SHP77 (cell line): ENCODE measurements at regions not wholly inside any gene's neighbourhood (a gene's known extent, or its start where the extent isn't known, plus 50 kb on each side); places are given as distances from the start of the nearest gene placed in this dataset.
A peak's percentile ranks its signal among the peaks of the same experiment; 100 is the strongest.
"Not testable (repeated sequence)": the region's sequence is repeated elsewhere in the genome, so short reads cannot be mapped to it uniquely, and the experiment has no call there.

ENCODE experiments used
- DNase-seq, 2 experiments: peaks; one replicate each; lab custom pipeline; 2025; lab: John Stamatoyannopoulos, UW

DNA sequence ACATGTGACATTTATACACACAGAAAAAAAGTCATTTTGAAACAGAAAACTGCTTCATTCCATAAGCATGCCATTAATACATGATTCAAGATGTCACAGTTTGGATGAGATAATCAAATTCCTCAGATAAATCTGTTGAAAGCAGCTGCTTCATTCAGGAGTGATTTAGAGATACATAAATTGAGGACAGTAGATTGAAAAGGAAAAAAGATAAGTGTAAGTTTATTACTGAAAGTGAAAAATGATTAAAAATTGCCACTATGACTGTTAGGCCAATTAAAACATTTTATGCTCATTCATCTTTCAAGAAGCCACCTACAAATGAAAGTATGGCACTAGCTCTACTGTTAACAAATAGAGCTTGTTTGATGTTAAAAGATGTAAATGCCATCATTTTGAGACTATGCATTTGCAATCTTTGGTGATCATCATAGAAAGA, 136.9 kb upstream of the CDK6 start:
- no peak for DNase-seq

DNA sequence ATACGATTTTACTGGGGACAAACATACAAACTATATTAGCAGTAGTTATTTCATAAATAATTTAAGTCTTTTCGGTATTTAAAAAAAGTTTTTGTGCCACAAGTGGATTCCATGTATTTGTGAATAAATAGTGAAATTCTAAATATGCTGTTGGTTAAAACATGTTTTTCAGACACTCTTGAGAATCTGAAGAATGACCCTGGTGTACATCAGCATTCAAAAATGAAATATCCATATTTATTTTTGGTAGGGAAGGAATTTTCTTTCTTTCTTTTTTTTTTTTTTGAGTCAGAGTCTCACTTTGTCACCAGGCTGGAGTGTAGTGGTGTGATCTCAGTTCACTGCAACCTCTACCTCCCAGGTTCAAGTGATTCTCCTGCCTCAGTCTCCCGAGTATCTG, 136.1 kb upstream of the CDK6 start:
- DNase-seq: no peak

GRCh38 chr7:92969061-92969460, 132.7 kb upstream of the CDK6 start:
- no peak for DNase-seq

DNA sequence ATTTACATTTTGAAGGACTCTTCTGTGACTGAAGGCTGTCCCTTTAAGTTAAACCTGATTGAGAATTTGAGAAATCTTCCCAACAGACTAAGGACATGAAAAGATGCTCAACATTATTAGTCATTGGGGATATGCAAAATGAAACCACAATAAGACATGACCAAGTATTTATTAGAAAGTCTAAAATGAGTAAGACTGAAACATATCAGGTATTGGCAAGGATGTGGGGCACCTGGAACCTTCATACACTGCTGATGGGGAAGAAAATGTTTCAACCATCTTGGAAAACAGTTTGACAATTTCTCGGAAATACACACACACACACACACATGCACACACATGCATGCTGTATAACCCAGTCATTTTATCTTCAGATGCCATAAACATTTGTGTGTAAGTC, 132.1 kb upstream of the CDK6 start:
- DNase-seq: no peak

DNA sequence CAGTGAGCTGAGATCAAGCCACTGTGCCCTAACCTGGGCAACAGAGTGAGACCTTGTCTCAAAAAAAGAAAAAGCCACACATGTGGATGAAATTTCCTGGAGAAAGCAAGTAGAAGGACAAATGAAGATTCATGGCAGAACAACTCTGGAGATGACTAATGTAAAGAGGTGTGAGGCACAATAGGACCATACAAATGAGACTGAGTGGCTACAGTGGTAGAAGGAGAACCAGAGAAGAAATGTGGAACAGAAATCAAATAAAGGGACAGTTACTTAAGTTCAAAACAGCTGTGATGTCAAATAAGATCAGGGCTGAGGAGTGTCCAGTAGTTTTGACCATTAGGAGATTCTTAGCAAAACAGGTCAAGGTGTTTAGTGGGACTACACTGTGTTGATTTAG, 130.9 kb upstream of the CDK6 start:
- no peak for DNase-seq

GRCh38 chr7:92964141-92964540, 127.8 kb upstream of the CDK6 start:
- DNase-seq: no peak

GRCh38 chr7:92963566-92963965, 127.2 kb upstream of the CDK6 start:
- DNase-seq: peak; percentile 4 to 25

DNA sequence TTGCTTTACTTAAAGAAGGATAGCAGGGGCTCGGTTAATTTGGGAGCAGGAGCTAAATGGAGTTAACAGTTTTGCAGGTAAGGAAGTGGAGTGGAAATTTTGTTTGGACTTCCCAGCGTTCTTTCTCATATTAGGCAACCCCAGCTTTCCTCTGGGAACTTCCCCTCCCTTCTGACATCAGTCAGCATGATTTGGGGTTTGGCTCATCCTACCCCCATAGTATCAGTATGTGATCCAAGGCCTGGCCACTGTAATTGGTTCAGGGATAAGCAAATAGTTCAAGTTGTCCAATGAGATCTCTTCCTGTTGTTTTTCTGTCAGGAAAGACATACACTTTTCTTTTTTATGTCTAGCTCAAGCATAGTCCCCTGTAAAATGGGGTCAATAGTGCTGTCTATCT, 125.6 kb upstream of the CDK6 start:
- no peak for DNase-seq

GRCh38 chr7:92956575-92956974, 120.2 kb upstream of the CDK6 start:
- DNase-seq: no peak

DNA sequence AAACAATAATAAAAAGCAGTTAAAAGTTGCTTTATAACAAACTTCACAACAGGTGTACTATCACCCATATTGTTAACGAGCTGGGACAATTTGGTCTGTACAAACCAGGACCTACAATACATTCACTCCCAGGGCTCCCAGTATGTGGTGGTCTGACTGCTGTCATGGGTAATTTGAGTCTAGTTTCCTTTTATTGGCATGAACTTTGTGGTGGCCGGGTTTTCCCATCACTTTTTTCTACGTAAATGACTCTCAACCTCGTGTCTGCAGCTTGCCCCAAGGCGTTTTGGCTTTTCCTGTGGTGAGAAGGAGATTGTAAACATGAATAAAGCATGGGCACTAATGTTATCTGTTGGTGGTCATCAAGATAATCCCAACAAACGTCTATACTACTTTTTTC, 118.7 kb upstream of the CDK6 start:
- no peak for DNase-seq

DNA sequence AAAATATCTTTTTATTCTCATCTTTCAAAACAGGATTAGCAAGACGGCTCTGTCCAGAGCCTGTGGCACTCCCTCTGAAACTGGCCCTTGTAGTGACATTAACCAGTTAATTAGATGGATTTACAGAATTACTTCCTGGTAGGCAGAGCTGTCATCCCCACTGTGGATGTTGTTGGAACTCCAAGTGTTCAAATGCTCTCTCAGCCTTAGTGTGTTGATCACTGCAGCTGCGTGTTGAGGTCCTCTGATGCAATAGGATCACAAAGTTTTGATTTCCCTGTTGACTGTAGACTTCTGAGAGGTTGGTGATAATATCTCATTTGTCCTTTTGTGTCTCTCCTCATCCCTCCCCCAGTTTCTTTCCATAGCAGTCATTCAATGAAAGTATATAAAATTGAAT, 117.3 kb upstream of the CDK6 start:
- no peak for DNase-seq

DNA sequence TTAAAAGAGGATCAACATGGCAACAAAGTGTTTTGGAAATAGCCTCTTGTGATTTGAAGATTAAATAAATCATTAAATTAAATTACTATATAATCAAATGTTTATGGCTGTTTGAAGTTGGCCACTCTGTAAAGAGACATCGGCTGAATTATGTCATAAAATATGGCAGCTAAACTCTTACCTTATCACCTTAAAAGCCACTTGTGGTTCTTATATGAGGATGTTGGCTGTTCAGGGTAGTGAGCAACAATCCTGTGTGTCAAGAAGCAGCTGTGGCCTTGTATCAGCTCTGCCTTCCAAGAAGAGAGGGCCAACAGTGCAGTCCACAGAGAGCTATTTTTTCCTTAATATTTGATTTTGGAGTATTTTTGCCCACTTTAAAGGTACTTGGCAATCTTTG, 113.4 kb upstream of the CDK6 start:
- DNase-seq: no peak

- no peak for DNase-seq
These were observed 109.5 kb upstream of the CDK6 start for GRCh38 chr7:92945840-92946239.

DNA sequence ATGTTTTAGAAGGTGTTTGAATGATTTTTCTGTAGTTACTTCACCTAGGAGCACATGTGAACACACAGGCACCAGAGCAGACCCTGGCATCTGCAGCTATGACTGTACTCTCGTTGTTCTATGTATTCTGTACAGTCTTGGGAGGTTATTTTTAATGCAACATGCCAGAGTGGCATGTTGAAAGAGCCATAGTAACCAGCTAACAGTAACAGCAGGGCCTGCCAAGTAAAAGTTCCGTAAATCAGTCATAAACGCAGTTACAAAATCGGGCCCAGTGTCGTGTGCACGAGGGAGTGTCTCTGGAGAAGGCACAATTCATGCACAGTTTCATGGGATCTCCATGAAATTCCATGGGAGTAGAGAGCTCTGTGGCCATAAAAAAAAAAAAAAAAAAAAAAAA, 108.3 kb upstream of the CDK6 start:
- DNase-seq: no peak

- not testable (repeated sequence) for DNase-seq
These were observed 106.3 kb upstream of the CDK6 start for GRCh38 chr7:92942706-92943105.

GRCh38 chr7:92939666-92940360, 103.4 kb upstream of the CDK6 start:
- no peak for DNase-seq

DNA sequence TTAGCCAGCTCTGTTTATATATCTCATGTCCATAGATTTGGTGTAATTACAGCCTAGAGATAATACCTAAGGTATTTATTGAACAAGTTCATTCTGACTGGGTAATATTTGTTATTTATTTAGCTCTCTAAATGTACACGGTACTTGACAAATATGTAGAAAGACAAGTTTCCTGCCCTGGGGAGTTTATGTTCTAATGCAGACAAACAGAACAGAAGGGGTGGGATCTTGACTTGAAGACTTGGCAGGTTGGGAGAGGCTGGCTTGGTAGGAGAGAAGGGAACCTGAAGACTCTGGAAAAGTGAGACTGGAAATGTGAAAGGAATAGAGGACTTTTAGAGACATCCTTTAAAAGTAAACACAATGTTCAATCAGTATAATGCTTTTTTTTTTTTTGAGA, 97.7 kb upstream of the CDK6 start:
- no peak for DNase-seq

DNA sequence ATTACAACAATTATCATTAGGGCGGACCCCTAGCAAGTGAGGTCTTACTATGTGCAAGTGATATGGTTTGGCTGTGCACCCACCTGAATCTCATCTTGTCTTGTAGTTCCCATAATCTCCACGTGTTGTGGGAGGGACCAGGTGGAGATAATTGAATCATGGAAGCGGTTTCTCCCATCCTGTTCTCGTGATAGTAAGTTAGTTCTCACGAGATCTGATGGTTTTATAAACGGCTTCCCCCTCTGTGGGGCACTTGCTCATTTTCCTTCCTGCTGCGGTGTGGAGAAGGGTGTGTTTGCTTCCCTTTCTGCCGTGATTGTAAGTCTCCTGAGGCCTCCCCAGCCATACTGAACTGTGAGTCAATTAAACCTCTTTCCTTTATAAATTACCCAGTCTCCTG, 96.1 kb upstream of the CDK6 start:
- no peak for DNase-seq

GRCh38 chr7:92930404-92930803, 94.0 kb upstream of the CDK6 start:
- DNase-seq: no peak

DNA sequence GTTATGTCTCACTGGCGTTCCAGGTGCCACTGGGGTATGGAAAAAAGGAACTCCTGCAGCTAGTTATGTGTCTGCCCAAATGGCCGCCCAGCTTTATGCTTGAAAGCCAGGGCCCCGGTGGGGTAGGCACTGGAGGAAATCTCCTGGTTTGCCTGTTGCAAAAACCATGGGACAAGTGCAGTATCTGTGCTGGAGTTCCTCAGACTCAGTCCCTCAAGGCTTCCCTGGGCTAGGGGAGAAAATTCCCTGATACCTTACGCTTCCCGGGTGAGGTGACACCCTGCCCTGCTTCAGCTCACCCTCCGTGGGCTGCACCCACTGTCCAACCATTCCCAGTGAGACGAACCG, 90.3 kb upstream of the CDK6 start:
- no peak for DNase-seq

- no peak for DNase-seq
These were observed 89.7 kb upstream of the CDK6 start for GRCh38 chr7:92925876-92926696.

- DNase-seq: no peak
These were observed 88.4 kb upstream of the CDK6 start for GRCh38 chr7:92924800-92925199.

DNA sequence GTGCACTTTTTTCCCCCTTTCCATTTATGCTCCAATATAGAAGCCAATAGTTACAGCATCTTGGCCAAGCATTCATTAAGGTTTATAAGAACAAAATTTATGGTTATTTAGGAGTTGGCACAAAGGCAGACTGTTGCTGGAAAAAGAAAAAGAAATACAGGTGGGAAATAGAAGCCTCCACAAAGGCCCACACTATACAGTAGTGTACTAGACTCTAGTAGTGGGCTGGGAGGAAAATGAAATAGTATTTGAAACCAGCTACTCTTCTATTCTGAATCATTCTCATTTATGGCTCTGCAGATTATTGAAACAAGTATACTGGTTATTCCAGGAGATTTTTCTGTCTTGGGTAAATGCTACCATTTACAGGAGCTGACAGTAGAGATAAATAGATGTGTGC, 80.9 kb upstream of the CDK6 start:
- DNase-seq: no peak

- peak in 1 of 2 experiments; percentile 41 for DNase-seq
These were observed 80.4 kb upstream of the CDK6 start for GRCh38 chr7:92916770-92917224.
